CD14-positive monocyte (primary cell): ENCODE measurements at regions not wholly inside any gene's neighbourhood (a gene's known extent, or its start where the extent isn't known, plus 50 kb on each side); places are given as distances from the start of the nearest gene placed in this dataset.

Experiments
- DNase-seq, 3 donors: peaks; one replicate each; pipeline ENCODE4 v3.0.0-alpha.2; 2011 to 2022
- H2AFZ ChIP-seq: 2 replicates; pipeline ENCODE4 v1.6.0; 2012; ENCODE audit warnings: mild to moderate bottlenecking, low read depth, low read length, inconsistent platforms; ENCODE audit not compliant: insufficient read depth, poor library complexity, severe bottlenecking
- H3K27ac ChIP-seq, 2 donors: 1 replicate in 1 of 2; 2 replicates in 1 of 2; pipeline ENCODE4 v1.5.1; 2012 to 2013; ENCODE audit warnings: low read length in 2 of 2, control low read depth in 1 of 2, inconsistent platforms in 1 of 2, low read depth in 1 of 2, mild to moderate bottlenecking in 1 of 2
- H3K27me3 ChIP-seq, 2 donors: one replicate each; pipeline versions ENCODE4 v1.6.0 to v1.6.1; 2011 to 2013; ENCODE audit warnings: low read length in 2 of 2; ENCODE audit not compliant: control insufficient read depth in 2 of 2, insufficient read depth in 2 of 2
- H3K36me3 ChIP-seq, 2 donors: replicated peaks in 1 of 2; 1 replicate in 1 of 2; 2 replicates in 1 of 2; pipeline versions ENCODE4 v1.5.1 to v1.6.1; 2012 to 2013; ENCODE audit warnings: low read length in 2 of 2, control low read depth in 1 of 2, inconsistent platforms in 1 of 2, mild to moderate bottlenecking in 1 of 2; ENCODE audit not compliant: insufficient read depth in 2 of 2, control insufficient read depth in 1 of 2
- H3K4me1 ChIP-seq, 2 donors: 1 replicate in 1 of 2; 2 replicates in 1 of 2; pipeline versions ENCODE4 v1.5.1 to v1.6.1; 2012 to 2013; ENCODE audit warnings: low read length in 2 of 2, control low read depth in 1 of 2, inconsistent platforms in 1 of 2, mild to moderate bottlenecking in 1 of 2, moderate library complexity in 1 of 2; ENCODE audit not compliant: insufficient read depth in 2 of 2, control insufficient read depth in 1 of 2
- H3K4me2 ChIP-seq: replicated peaks from 2 replicates; pipeline ENCODE3; 2012; ENCODE audit warnings: low read length, moderate library complexity, mild to moderate bottlenecking; ENCODE audit not compliant: poor library complexity, severe bottlenecking; ENCODE audit errors: extremely low read depth
- H3K4me3 ChIP-seq, 3 experiments: fragments of 200-600 bp in 1 of 3; sonication (generic) in 1 of 3; replicated peaks in 1 of 3; 1 replicate in 2 of 3; 2 replicates in 1 of 3; pipeline ENCODE4 v1.5.1; 2011 to 2013; ENCODE audit warnings: low read length in 3 of 3, mild to moderate bottlenecking in 3 of 3, control low read depth in 2 of 3, low read depth in 2 of 3, inconsistent platforms in 1 of 3, moderate library complexity in 1 of 3
- H3K79me2 ChIP-seq: 2 replicates; pipeline ENCODE4 v1.6.0; 2012; ENCODE audit warnings: mild to moderate bottlenecking, control low read depth, inconsistent platforms, low read length, moderate library complexity; ENCODE audit not compliant: insufficient read depth
- H3K9ac ChIP-seq: 2 replicates; pipeline ENCODE4 v1.6.0; 2017; ENCODE audit warnings: low read length, mild to moderate bottlenecking; ENCODE audit not compliant: insufficient read depth, poor library complexity, severe bottlenecking
- H3K9me3 ChIP-seq, 2 donors: replicated peaks in 1 of 2; 1 replicate in 1 of 2; 2 replicates in 1 of 2; pipeline versions ENCODE4 v1.5.1 to v1.6.1; 2012 to 2013; ENCODE audit warnings: low read length in 2 of 2, control low read depth in 1 of 2; ENCODE audit not compliant: control insufficient read depth in 1 of 2, insufficient read depth in 1 of 2
- H4K20me1 ChIP-seq: 2 replicates; pipeline ENCODE4 v1.6.0; 2012; ENCODE audit warnings: mild to moderate bottlenecking, low read length, control low read depth, moderate library complexity; ENCODE audit not compliant: insufficient read depth
- H3K27ac Mint-ChIP-seq, 7 donors: one replicate each; pipeline ENCODE4 v1.8.0; 2020; ENCODE audit warnings: mild to moderate bottlenecking in 7 of 7, mixed read lengths in 7 of 7, moderate library complexity in 6 of 7, inconsistent platforms in 2 of 7
- H3K27me3 Mint-ChIP-seq, 3 donors: one replicate each; pipeline ENCODE4 v1.8.0; 2021 to 2022; ENCODE audit warnings: low read depth in 3 of 3, mild to moderate bottlenecking in 3 of 3, mixed read lengths in 3 of 3, moderate library complexity in 3 of 3, inconsistent platforms in 1 of 3
- H3K36me3 Mint-ChIP-seq, 2 donors: one replicate each; pipeline ENCODE4 v1.8.0; 2020; ENCODE audit warnings: mixed read lengths in 2 of 2, inconsistent platforms in 1 of 2, mild to moderate bottlenecking in 1 of 2
- H3K4me1 Mint-ChIP-seq: one replicate; pipeline ENCODE4 v1.8.0; 2020; ENCODE audit warnings: mild to moderate bottlenecking, mixed read lengths
- H3K4me3 Mint-ChIP-seq, 2 donors: one replicate each; pipeline ENCODE4 v1.8.0; 2020; ENCODE audit warnings: mild to moderate bottlenecking in 2 of 2, mixed read lengths in 2 of 2, moderate library complexity in 1 of 2
- H3K9me3 Mint-ChIP-seq, 7 donors: one replicate each; pipeline ENCODE4 v1.8.0; 2020 to 2022; ENCODE audit warnings: mixed read lengths in 7 of 7, mild to moderate bottlenecking in 6 of 7, moderate library complexity in 6 of 7, inconsistent platforms in 2 of 7
- WGBS: methylation state at CpG from one replicate; pipeline ENCODE4 v1.1.5; 2013; ENCODE audit warnings: missing lambda C conversion rate; ENCODE audit not compliant: insufficient coverage; 5-methylcytosine and 5-hydroxymethylcytosine counted together
- intact Hi-C, 2 donors: fragments of 100-400 bp; cut with micrococcal nuclease; formaldehyde crosslinking; loops; one replicate each; pipeline versions ENCODE4 v1.15.0 to v1.15.1; 2023
- TF ChIP-seq, protein P1 (sequence below): fragments of 200-600 bp; IDR thresholded peaks from one replicate; pipeline ENCODE4 v1.8.0; 2022; ENCODE audit warnings: antibody characterized with exemption, mild to moderate bottlenecking

DNA sequence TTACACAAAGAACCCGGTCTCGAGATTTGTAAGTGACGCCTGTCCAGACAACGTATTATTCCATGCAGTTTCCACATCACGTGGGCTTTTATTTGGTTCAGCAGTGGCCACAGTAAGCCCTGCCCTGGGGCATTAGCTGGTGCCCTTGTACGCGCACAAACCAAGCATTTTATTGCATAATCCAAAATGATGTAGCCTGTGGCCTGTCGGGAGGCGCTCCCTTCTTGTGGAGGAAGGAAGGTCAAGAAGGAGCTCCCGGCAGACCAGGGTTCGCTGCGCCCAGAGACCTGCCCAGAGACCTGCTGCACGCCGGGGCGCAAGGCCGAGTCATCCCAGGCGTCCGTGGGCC lies 179.6 kb upstream of the ALKAL2 start:
- Mint-ChIP-seq H3K4me1 (no peaks in the 10 kb centered on the region), H3K27ac (no peak overlapping the region), H3K27me3 (peaks cover 13 to 40% (median 27%) of the 10 kb centered on the region in 3 donors), H3K4me3 (peak overlapping the region in 1 of 2 donors; percentile 84), H3K36me3 (peaks cover 0 to 2% of the 10 kb centered on the region in 2 donors), H3K9me3 (peaks cover 3 to 21% (median 12%) of the 10 kb centered on the region in 7 donors)
- Histone ChIP-seq H3K9ac (no peak overlapping the region), H2AFZ (no peak overlapping the region), H3K9me3 (peaks cover 0 to 15% of the 10 kb centered on the region in 2 donors), H4K20me1 (no peaks in the 10 kb centered on the region), H3K27me3 (peaks cover 0 to 22% of the 10 kb centered on the region in 2 donors), H3K4me2 (no peak overlapping the region), H3K4me3 (no peak overlapping the region), H3K36me3 (no peaks in the 10 kb centered on the region), H3K4me1 (no peaks in the 10 kb centered on the region), H3K27ac (no peak overlapping the region), H3K79me2 (no peaks in the 10 kb centered on the region)
- DNase-seq: no peak
- intact Hi-C loops: no loop called here
- TF ChIP-seq, protein P1, sequence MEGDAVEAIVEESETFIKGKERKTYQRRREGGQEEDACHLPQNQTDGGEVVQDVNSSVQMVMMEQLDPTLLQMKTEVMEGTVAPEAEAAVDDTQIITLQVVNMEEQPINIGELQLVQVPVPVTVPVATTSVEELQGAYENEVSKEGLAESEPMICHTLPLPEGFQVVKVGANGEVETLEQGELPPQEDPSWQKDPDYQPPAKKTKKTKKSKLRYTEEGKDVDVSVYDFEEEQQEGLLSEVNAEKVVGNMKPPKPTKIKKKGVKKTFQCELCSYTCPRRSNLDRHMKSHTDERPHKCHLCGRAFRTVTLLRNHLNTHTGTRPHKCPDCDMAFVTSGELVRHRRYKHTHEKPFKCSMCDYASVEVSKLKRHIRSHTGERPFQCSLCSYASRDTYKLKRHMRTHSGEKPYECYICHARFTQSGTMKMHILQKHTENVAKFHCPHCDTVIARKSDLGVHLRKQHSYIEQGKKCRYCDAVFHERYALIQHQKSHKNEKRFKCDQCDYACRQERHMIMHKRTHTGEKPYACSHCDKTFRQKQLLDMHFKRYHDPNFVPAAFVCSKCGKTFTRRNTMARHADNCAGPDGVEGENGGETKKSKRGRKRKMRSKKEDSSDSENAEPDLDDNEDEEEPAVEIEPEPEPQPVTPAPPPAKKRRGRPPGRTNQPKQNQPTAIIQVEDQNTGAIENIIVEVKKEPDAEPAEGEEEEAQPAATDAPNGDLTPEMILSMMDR: no peak
- WGBS: 23% methylated on average over 18 of the region's 18 CpGs

DNA sequence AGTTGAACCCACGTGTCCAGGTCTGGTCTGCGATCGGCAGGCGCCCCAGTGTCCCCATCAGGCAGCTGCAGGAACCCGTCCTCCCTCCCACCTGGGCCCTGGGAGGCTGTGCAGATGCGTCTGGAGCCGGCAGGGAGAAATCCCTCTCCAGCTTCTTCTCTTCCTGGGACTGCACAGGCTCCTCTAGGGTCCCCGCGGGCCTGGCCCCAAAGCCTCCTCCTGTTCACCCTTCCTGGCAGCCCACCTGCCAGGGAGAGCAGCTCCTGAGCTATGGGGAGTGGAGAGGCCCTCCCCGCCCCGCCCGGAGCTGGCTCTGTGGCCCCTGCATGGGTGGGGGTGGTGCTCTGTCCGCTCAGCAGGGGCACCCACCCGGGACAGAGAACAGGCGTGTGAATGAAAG lies 179.2 kb upstream of the ALKAL2 start:
- H3K4me1 Mint-ChIP-seq: no peaks in the 10 kb centered on the region
- H3K9ac ChIP-seq: no peak overlapping the region
- no peak overlapping the region for H3K4me2 ChIP-seq
- WGBS: 85% methylated on average over 7 of the region's 15 CpGs
- H3K4me3 Mint-ChIP-seq: no peak overlapping the region
- H2AFZ ChIP-seq: no peak overlapping the region
- no peaks in the 10 kb centered on the region for H3K36me3 ChIP-seq
- no peaks in the 10 kb centered on the region for H3K4me1 ChIP-seq
- H3K36me3 Mint-ChIP-seq: peaks cover 0 to 2% of the 10 kb centered on the region in 2 donors
- H4K20me1 ChIP-seq: no peaks in the 10 kb centered on the region
- intact Hi-C loops: no loop called here
- H3K27me3 ChIP-seq: peaks cover 0 to 22% of the 10 kb centered on the region in 2 donors
- peaks cover 3 to 21% (median 12%) of the 10 kb centered on the region in 7 donors for H3K9me3 Mint-ChIP-seq
- H3K27ac Mint-ChIP-seq: no peak overlapping the region
- H3K27ac ChIP-seq: no peak overlapping the region
- H3K27me3 Mint-ChIP-seq: peaks cover 13 to 40% (median 27%) of the 10 kb centered on the region in 3 donors
- no peak for DNase-seq
- no peak overlapping the region for H3K4me3 ChIP-seq
- TF ChIP-seq, protein P1: no peak
- peaks cover 0 to 15% of the 10 kb centered on the region in 2 donors for H3K9me3 ChIP-seq
- no peaks in the 10 kb centered on the region for H3K79me2 ChIP-seq
